22Rv1 (cell line): ENCODE measurements at regions not wholly inside any gene's neighbourhood (a gene's known extent, or its start where the extent isn't known, plus 50 kb on each side); places are given as distances from the start of the nearest gene placed in this dataset.

Source experiments
- H3K27ac ChIP-seq: fragments of 450-650 bp; 2 replicates; pipeline ENCODE4 v1.5.1; 2017
- ZFX ChIP-seq: fragments of 450-650 bp; IDR thresholded peaks from 2 replicates; pipeline ENCODE4 v1.6.1; 2017; ENCODE audit warnings: antibody characterized with exemption, borderline replicate concordance
- TF ChIP-seq, protein P1 (sequence below): fragments of 450-650 bp; IDR thresholded peaks from 2 replicates; pipeline ENCODE4 v1.5.1; 2017; ENCODE audit warnings: mild to moderate bottlenecking

- H3K27ac ChIP-seq = no peak overlapping the region
- TF ChIP-seq, protein P1, sequence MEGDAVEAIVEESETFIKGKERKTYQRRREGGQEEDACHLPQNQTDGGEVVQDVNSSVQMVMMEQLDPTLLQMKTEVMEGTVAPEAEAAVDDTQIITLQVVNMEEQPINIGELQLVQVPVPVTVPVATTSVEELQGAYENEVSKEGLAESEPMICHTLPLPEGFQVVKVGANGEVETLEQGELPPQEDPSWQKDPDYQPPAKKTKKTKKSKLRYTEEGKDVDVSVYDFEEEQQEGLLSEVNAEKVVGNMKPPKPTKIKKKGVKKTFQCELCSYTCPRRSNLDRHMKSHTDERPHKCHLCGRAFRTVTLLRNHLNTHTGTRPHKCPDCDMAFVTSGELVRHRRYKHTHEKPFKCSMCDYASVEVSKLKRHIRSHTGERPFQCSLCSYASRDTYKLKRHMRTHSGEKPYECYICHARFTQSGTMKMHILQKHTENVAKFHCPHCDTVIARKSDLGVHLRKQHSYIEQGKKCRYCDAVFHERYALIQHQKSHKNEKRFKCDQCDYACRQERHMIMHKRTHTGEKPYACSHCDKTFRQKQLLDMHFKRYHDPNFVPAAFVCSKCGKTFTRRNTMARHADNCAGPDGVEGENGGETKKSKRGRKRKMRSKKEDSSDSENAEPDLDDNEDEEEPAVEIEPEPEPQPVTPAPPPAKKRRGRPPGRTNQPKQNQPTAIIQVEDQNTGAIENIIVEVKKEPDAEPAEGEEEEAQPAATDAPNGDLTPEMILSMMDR = no peak
- no peak for TF ChIP-seq ZFX
Measured at GRCh38 chrX:109871121-109871888, 131.6 kb upstream of the TMEM164 start.

- no peak overlapping the region for H3K27ac ChIP-seq
- TF ChIP-seq, protein P1 = no peak
- no peak for TF ChIP-seq ZFX
Measured at GRCh38 chrX:109872021-109872732, 130.7 kb upstream of the TMEM164 start.

DNA sequence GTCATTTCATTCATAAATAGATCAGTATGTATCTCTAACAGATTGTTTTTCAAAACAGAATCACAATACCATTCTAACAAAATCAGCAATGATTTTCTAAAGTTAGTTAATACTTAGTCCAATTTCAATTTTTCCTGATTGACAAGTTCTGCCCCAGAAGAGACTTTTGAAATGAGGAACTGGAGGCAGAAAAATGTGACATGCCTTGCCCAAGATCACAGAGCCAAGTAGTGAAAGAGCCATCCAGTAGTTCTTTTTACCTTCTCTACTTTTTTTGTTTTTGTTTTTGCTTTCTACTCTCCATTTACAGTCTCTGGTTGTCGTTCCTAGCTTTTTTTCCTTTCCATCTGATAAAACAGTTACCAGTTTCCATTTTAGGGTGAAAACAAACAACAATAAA lies 129.3 kb upstream of the TMEM164 start:
- H3K27ac ChIP-seq = no peak overlapping the region
- TF ChIP-seq, protein P1 = no peak
- no peak for TF ChIP-seq ZFX

- H3K27ac ChIP-seq = no peak overlapping the region
- no peak for TF ChIP-seq ZFX
- TF ChIP-seq, protein P1 = no peak
Measured at GRCh38 chrX:109873983-109874382, 128.9 kb upstream of the TMEM164 start.

- no peak for TF ChIP-seq ZFX
- TF ChIP-seq, protein P1 = no peak
- H3K27ac ChIP-seq = no peak overlapping the region
Measured at GRCh38 chrX:109874548-109874947, 128.4 kb upstream of the TMEM164 start.

DNA sequence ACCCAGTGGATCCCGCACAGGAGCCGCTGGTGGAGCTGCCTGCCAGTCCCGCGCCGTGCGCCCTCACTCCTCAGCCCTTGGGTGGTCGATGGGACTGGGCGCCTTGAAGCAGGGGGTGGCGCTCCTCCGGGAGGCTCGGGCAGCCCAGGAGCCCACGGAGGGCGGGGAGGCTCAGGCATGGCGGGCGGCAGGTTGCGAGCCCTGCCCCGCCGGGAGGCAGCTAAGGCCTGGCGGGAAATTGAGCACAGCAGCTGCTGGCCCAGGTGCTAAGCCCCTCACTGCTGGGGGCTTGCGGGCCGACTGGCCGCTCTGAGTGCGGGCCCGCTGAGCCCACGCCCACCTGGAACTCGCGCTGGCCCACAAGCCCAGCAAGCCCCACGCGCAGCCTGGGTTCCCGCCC lies 127.1 kb upstream of the TMEM164 start:
- TF ChIP-seq ZFX = no peak
- TF ChIP-seq, protein P1 = no peak

GRCh38 chrX:109878236-109878635 lies 124.7 kb upstream of the TMEM164 start:
- H3K27ac ChIP-seq = no peak overlapping the region
- TF ChIP-seq ZFX = no peak
- TF ChIP-seq, protein P1 = no peak

More for the DNA sequence above, 127.1 kb upstream of the TMEM164 start:
- no peak overlapping the region for H3K27ac ChIP-seq
